ENCODE measurements at regions not wholly inside any gene's neighbourhood (a gene's known extent, or its start where the extent isn't known, plus 50 kb on each side); places are given as distances from the start of the nearest gene placed in this dataset.
"Not testable (repeated sequence)": the region's sequence is repeated elsewhere in the genome, so short reads cannot be mapped to it uniquely, and the experiment has no call there.

DNA sequence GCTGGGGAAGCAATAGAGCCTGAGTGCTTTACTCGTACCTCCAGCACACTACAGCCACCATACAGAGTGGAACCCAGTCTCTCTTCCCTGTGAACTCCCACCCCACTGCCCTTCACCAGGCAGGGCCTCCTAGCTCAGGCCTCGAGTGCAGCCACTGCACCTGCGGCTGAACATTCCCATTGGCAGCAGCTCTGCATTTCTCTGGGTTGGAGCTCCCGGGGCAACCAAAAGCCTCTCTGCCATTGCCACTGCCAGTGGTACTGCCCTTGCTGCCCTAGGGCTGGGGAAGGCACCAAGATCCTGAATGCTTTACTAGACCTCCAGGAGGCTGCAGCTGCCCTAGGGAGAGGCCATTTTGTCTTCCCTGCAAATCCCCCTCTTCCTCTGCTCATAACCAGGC, 266.8 kb downstream of the TDRD3 start:
- H3K4me2 ChIP-seq = no peak overlapping the region
- no peak overlapping the region for H2AFZ ChIP-seq (ENCODE audit: low read depth)
- no peak overlapping the region for H3K27ac ChIP-seq
- H4K20me1 ChIP-seq (ENCODE audit: insufficient read depth) = no peaks in the 10 kb centered on the region
- H3K4me3 ChIP-seq (IDR thresholded peaks at IDR 0.05; ENCODE audit: insufficient read depth, low read depth, low read length) = no peak overlapping the region
- no peaks in the 10 kb centered on the region for H3K36me3 ChIP-seq (ENCODE audit: insufficient read depth)
- no peaks in the 10 kb centered on the region for H3K79me2 ChIP-seq (ENCODE audit: insufficient read depth, low read depth)
- TF ChIP-seq, protein P1, sequence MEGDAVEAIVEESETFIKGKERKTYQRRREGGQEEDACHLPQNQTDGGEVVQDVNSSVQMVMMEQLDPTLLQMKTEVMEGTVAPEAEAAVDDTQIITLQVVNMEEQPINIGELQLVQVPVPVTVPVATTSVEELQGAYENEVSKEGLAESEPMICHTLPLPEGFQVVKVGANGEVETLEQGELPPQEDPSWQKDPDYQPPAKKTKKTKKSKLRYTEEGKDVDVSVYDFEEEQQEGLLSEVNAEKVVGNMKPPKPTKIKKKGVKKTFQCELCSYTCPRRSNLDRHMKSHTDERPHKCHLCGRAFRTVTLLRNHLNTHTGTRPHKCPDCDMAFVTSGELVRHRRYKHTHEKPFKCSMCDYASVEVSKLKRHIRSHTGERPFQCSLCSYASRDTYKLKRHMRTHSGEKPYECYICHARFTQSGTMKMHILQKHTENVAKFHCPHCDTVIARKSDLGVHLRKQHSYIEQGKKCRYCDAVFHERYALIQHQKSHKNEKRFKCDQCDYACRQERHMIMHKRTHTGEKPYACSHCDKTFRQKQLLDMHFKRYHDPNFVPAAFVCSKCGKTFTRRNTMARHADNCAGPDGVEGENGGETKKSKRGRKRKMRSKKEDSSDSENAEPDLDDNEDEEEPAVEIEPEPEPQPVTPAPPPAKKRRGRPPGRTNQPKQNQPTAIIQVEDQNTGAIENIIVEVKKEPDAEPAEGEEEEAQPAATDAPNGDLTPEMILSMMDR (conservative IDR thresholded peaks at IDR 0.05; ENCODE audit: low read depth, low read length) = no peak
- H3K9ac ChIP-seq = no peak overlapping the region
- H3K4me1 ChIP-seq (ENCODE audit: low read depth, poor library complexity, severe bottlenecking) = no peaks in the 10 kb centered on the region
- H3K27me3 ChIP-seq (ENCODE audit: insufficient read depth, low read depth) = no peaks in the 10 kb centered on the region

- no peak overlapping the region for H3K9ac ChIP-seq
- H3K4me1 ChIP-seq (ENCODE audit: low read depth, poor library complexity, severe bottlenecking) = no peaks in the 10 kb centered on the region
- no peaks in the 10 kb centered on the region for H3K79me2 ChIP-seq (ENCODE audit: insufficient read depth, low read depth)
- no peaks in the 10 kb centered on the region for H3K36me3 ChIP-seq (ENCODE audit: insufficient read depth)
- no peak overlapping the region for H3K4me2 ChIP-seq
- no peaks in the 10 kb centered on the region for H4K20me1 ChIP-seq (ENCODE audit: insufficient read depth)
- H3K27me3 ChIP-seq (ENCODE audit: insufficient read depth, low read depth) = no peaks in the 10 kb centered on the region
- TF ChIP-seq, protein P1 (conservative IDR thresholded peaks at IDR 0.05; ENCODE audit: low read depth, low read length) = no peak
- no peak overlapping the region for H3K27ac ChIP-seq
- H2AFZ ChIP-seq (ENCODE audit: low read depth) = no peak overlapping the region
- no peak overlapping the region for H3K4me3 ChIP-seq (IDR thresholded peaks at IDR 0.05; ENCODE audit: insufficient read depth, low read depth, low read length)
Measured at GRCh38 chr13:60662595-60662994, 265.6 kb downstream of the TDRD3 start.

DNA sequence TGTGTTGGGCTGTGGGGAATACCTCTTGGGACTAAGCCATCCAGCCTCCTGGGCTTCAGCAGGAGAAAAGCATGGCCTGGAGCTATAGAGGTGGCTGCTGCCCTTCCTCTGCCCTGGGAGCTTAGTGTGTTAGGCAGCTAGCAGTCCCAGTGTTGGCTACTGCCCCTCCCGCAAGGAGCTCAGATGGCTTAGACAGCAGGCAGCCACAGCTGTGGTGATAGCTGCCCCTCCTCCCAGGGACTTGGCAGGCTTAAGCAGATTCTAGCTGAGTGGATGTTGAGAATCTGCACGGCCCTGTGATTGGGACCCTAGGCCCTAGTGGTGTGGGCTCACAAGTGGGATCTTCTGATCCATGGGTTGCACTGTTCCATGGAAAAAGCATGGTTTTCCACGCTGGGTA, 264.5 kb downstream of the TDRD3 start:
- Histone ChIP-seq H3K79me2 (ENCODE audit: insufficient read depth, low read depth) (no peaks in the 10 kb centered on the region), H3K9ac (no peak overlapping the region), H3K4me2 (no peak overlapping the region), H4K20me1 (ENCODE audit: insufficient read depth) (no peaks in the 10 kb centered on the region), H3K27ac (no peak overlapping the region), H2AFZ (ENCODE audit: low read depth) (no peak overlapping the region), H3K36me3 (ENCODE audit: insufficient read depth) (no peaks in the 10 kb centered on the region), H3K4me1 (ENCODE audit: low read depth, poor library complexity, severe bottlenecking) (no peaks in the 10 kb centered on the region), H3K4me3 (IDR thresholded peaks at IDR 0.05; ENCODE audit: insufficient read depth, low read depth, low read length) (no peak overlapping the region), H3K27me3 (ENCODE audit: insufficient read depth, low read depth) (no peaks in the 10 kb centered on the region)
- TF ChIP-seq, protein P1 (conservative IDR thresholded peaks at IDR 0.05; ENCODE audit: low read depth, low read length) = no peak

GRCh38 chr13:60657586-60657985, 260.6 kb downstream of the TDRD3 start:
- not testable (repeated sequence) for H3K79me2 ChIP-seq (ENCODE audit: insufficient read depth, low read depth); H2AFZ ChIP-seq (ENCODE audit: low read depth); H3K9ac ChIP-seq; H3K27ac ChIP-seq; H3K4me2 ChIP-seq; H3K4me3 ChIP-seq (IDR thresholded peaks at IDR 0.05; ENCODE audit: insufficient read depth, low read depth, low read length); H3K36me3 ChIP-seq (ENCODE audit: insufficient read depth); H4K20me1 ChIP-seq (ENCODE audit: insufficient read depth); H3K27me3 ChIP-seq (ENCODE audit: insufficient read depth, low read depth); H3K4me1 ChIP-seq (ENCODE audit: low read depth, poor library complexity, severe bottlenecking)

DNA sequence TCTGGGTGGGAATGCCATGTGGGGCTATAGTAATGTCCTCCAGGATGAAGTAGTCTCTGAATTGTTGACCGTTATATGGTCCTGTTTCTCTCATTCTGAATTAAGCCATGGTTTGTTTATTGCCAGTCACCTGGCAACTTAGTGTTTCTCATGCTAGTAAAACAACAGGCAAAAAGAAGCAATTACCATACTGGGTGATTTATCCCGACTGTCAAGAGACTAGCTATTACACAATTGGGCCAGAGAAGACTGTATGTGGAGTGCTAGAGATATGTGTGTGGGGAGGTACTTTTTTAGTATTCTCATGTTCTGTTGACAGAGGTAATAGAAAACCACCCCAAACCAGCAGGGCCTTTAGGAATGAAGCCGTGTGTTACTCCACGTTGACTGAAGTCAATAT, 258.2 kb downstream of the TDRD3 start:
- Histone ChIP-seq H3K4me2 (no peak overlapping the region), H3K4me3 (IDR thresholded peaks at IDR 0.05; ENCODE audit: insufficient read depth, low read depth, low read length) (no peak overlapping the region), H3K36me3 (ENCODE audit: insufficient read depth) (no peaks in the 10 kb centered on the region), H3K27me3 (ENCODE audit: insufficient read depth, low read depth) (no peaks in the 10 kb centered on the region), H2AFZ (ENCODE audit: low read depth) (no peak overlapping the region), H3K9ac (no peak overlapping the region), H3K79me2 (ENCODE audit: insufficient read depth, low read depth) (no peaks in the 10 kb centered on the region), H3K27ac (no peak overlapping the region), H3K4me1 (ENCODE audit: low read depth, poor library complexity, severe bottlenecking) (no peaks in the 10 kb centered on the region), H4K20me1 (ENCODE audit: insufficient read depth) (no peaks in the 10 kb centered on the region)
- TF ChIP-seq, protein P1 (conservative IDR thresholded peaks at IDR 0.05; ENCODE audit: low read depth, low read length) = no peak

All from KMS-11 (cell line).